HepG2 (cell line): ENCODE measurements at regions not wholly inside any gene's neighbourhood (a gene's known extent, or its start where the extent isn't known, plus 50 kb on each side); places are given as distances from the start of the nearest gene placed in this dataset.

Experiments
- ATAC-seq: fragments of 200-7000 bp; cut with Tn5 transposase; 3 replicates; pipeline ENCODE4 v1.9.1; 2020; ENCODE audit warnings: mild to moderate bottlenecking, moderate library complexity
- BruUV-seq: library from RNA; stranded (reverse); fragments of 400-500 nt; replicated peaks from 2 replicates; lab custom pipeline; 2021; lab: Mats Ljungman, UMichigan
- CTCF ChIA-PET: fragments of 300-600 bp; formaldehyde crosslinking; extraction: SDS; loops from one replicate; lab custom pipeline; 2021; ENCODE audit warnings: low total read pairs, inconsistent platforms, low intra/inter-chr PET ratio; lab: Yijun Ruan, JAX
- POLR2A ChIA-PET: fragments of 350-600 bp; sonication (Branson Sonifier 250); formaldehyde crosslinking; loops from one replicate; lab custom pipeline; 2020; ENCODE audit warnings: antibody characterized with exemption, inconsistent platforms; lab: Yijun Ruan, JAX
- DNase-seq: peaks from one replicate; pipeline ENCODE4 v3.0.0-alpha.2; 2015; ENCODE audit warnings: low spot score
- FAIRE-seq: peaks from 3 replicates; lab custom pipeline; 2011; peaks lifted over from hg19 to GRCh38; lab: Jason Lieb, UNC
- H2AFZ ChIP-seq: one replicate; pipeline ENCODE4 v1.6.1; 2011; ENCODE audit warnings: low read length, inconsistent platforms
- H3K27ac ChIP-seq: fragments of 300-600 bp; 3 replicates; pipeline ENCODE4 v1.8.0; 2011; ENCODE audit warnings: mixed run types, mild to moderate bottlenecking, mixed read lengths, low read length, inconsistent platforms; ENCODE audit not compliant: insufficient read depth; ENCODE audit errors: extremely low read length
- H3K27me3 ChIP-seq, 2 experiments: fragments of 200-600 bp in 1 of 2; 2 replicates in 1 of 2; 3 replicates in 1 of 2; pipeline versions ENCODE4 v1.6.0 to v1.8.0; 2011; ENCODE audit warnings: low read length in 2 of 2, mild to moderate bottlenecking in 2 of 2, moderate library complexity in 2 of 2, inconsistent platforms in 1 of 2; ENCODE audit not compliant: insufficient read depth in 2 of 2, control insufficient read depth in 1 of 2
- H3K36me3 ChIP-seq, 2 experiments: fragments of 200-600 bp in 1 of 2; replicated peaks in 1 of 2; 2 replicates in 1 of 2; 3 replicates in 1 of 2; pipeline versions ENCODE4 v1.5.1 to v1.8.0; 2011; ENCODE audit warnings: low read length in 2 of 2, inconsistent platforms in 1 of 2; ENCODE audit not compliant: insufficient read depth in 2 of 2, control insufficient read depth in 1 of 2
- H3K4me1 ChIP-seq: 2 replicates; pipeline ENCODE4 v1.5.1; 2012; ENCODE audit warnings: low read length, inconsistent platforms; ENCODE audit not compliant: insufficient read depth
- H3K4me2 ChIP-seq: 2 replicates; pipeline ENCODE4 v1.6.0; 2011; ENCODE audit warnings: low read depth, low read length, inconsistent platforms
- H3K4me3 ChIP-seq, 3 experiments: fragments of 200-600 bp in 1 of 3; sonication (generic), shearing (Covaris generic) in 1 of 3; replicated peaks in 1 of 3; 2 replicates each; pipeline ENCODE4 v1.5.1; 2011 to 2016; ENCODE audit warnings: low read length in 3 of 3, inconsistent platforms in 2 of 3, low read depth in 2 of 3, mild to moderate bottlenecking in 2 of 3, control low read depth in 1 of 3, mixed read lengths in 1 of 3; ENCODE audit not compliant: insufficient read depth in 1 of 3
- H3K79me2 ChIP-seq: one replicate; pipeline ENCODE4 v1.6.1; 2011; ENCODE audit warnings: low read length, inconsistent platforms; ENCODE audit not compliant: insufficient read depth
- H3K9ac ChIP-seq: 2 replicates; pipeline ENCODE4 v1.6.0; 2011; ENCODE audit warnings: mild to moderate bottlenecking, low read depth, low read length, inconsistent platforms; ENCODE audit not compliant: insufficient read depth
- H3K9me3 ChIP-seq: 2 replicates; pipeline ENCODE4 v1.5.1; 2012; ENCODE audit warnings: mild to moderate bottlenecking, low read length
- H4K20me1 ChIP-seq: 2 replicates; pipeline ENCODE4 v1.6.0; 2011; ENCODE audit warnings: inconsistent platforms, mild to moderate bottlenecking, low read length, moderate library complexity; ENCODE audit not compliant: insufficient read depth
- AGO1 ChIP-seq: fragments of 200-400 bp; formaldehyde crosslinking; IDR thresholded peaks from 2 replicates; pipeline ENCODE4 v1.6.1; 2017; ENCODE audit warnings: mild to moderate bottlenecking, low read depth, low read length, moderate library complexity; ENCODE audit not compliant: poor library complexity, severe bottlenecking
- CBX2 ChIP-seq, 2 experiments: fragments of 200-600 bp in 1 of 2; sonication (generic); formaldehyde crosslinking in 1 of 2; IDR thresholded peaks; 2 replicates each; pipeline versions ENCODE4 v1.7.0 to v1.8.1; 2018 to 2022; ENCODE audit warnings: low read depth in 2 of 2, low read length in 1 of 2, mild to moderate bottlenecking in 1 of 2, missing genetic modification reagents in 1 of 2
- KLF9 ChIP-seq: IDR thresholded peaks from 2 replicates; pipeline ENCODE4 v1.6.1; 2016; ENCODE audit warnings: low read depth
- SYNCRIP ChIP-seq: fragments of 200-400 bp; formaldehyde crosslinking; IDR thresholded peaks from 2 replicates; pipeline ENCODE4 v1.6.1; 2018; ENCODE audit warnings: mild to moderate bottlenecking, low read depth, low read length; ENCODE audit not compliant: insufficient read depth
- ZBTB1 ChIP-seq: sonication (generic); formaldehyde crosslinking; IDR thresholded peaks from 2 replicates; pipeline ENCODE4 v1.4.0; 2020; ENCODE audit warnings: missing genetic modification reagents, borderline replicate concordance
- ZNF124 ChIP-seq: sonication (generic); formaldehyde crosslinking; IDR thresholded peaks from 2 replicates; pipeline ENCODE4 v1.4.0; 2020; ENCODE audit warnings: missing genetic modification reagents
- ZNF180 ChIP-seq: sonication (generic); formaldehyde crosslinking; IDR thresholded peaks from 2 replicates; pipeline ENCODE4 v1.4.0; 2020; ENCODE audit warnings: low read depth, missing genetic modification reagents, borderline replicate concordance
- ZNF251 ChIP-seq: sonication (generic); formaldehyde crosslinking; IDR thresholded peaks from 2 replicates; pipeline ENCODE4 v1.9.0; 2021; ENCODE audit warnings: mild to moderate bottlenecking, missing genetic modification reagents
- ZNF326 ChIP-seq: sonication (generic); formaldehyde crosslinking; IDR thresholded peaks from 2 replicates; pipeline ENCODE4 v1.4.0; 2020; ENCODE audit warnings: missing genetic modification reagents, borderline replicate concordance
- ZNF343 ChIP-seq: sonication (generic); formaldehyde crosslinking; IDR thresholded peaks from 2 replicates; pipeline ENCODE4 v1.4.0; 2020; ENCODE audit warnings: mild to moderate bottlenecking, missing genetic modification reagents
- ZNF563 ChIP-seq: sonication (generic); formaldehyde crosslinking; IDR thresholded peaks from 2 replicates; pipeline ENCODE4 v1.8.0; 2022; ENCODE audit warnings: mild to moderate bottlenecking, moderate library complexity, missing genetic modification reagents
- ZNF660 ChIP-seq: sonication (generic); formaldehyde crosslinking; IDR thresholded peaks from 2 replicates; pipeline ENCODE4 v1.5.1; 2020; ENCODE audit warnings: mild to moderate bottlenecking, low read depth, missing genetic modification reagents, borderline replicate concordance
- WGBS: methylation state at CpG from one replicate; pipeline ENCODE4 v1.1.6; 2017; ENCODE audit warnings: low lambda C conversion rate; 5-methylcytosine and 5-hydroxymethylcytosine counted together
- in situ Hi-C: cut with HindIII; loops from 2 replicates; pipeline ENCODE4 v1.10.0; 2017; ENCODE audit warnings: low pct_unique_long_range_greater_than_20kb; ENCODE audit not compliant: extremely low pct_ligation_motif_present
- intact Hi-C: fragments of 100-400 bp; cut with micrococcal nuclease; formaldehyde crosslinking; loops from one replicate; pipeline ENCODE4 v1.10.0; 2022; ENCODE audit not compliant: unreplicated experiment
- TF ChIP-seq, protein P1 (sequence below): sonication (generic); formaldehyde crosslinking; IDR thresholded peaks from 2 replicates; pipeline ENCODE4 v1.4.0; 2020; ENCODE audit warnings: missing genetic modification reagents, mild to moderate bottlenecking, borderline replicate concordance
- TF ChIP-seq, protein P2 (sequence below): sonication (generic); formaldehyde crosslinking; IDR thresholded peaks from 2 replicates; pipeline ENCODE4 v1.5.1; 2020; ENCODE audit warnings: mild to moderate bottlenecking, missing genetic modification reagents, moderate library complexity

DNA sequence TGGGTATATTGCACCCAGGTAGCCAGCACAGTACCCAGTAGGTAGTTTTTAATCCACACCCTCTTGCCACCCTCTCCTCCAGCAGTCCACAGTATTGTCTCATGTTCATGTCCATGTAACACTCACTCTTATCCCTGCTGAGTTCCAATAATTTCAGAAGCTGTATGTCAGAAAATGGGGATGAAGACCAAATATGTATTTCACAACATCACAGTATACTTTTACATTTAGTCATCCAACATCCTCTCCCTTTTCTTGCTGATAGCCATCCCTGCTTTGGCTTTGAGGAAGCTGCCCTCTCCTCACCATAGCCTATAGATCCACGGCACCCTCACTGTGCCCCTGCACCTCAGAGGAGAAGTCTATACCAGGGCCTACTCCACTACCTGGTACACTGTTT lies 126.0 kb upstream of the LDB2 start:
- no peak for FAIRE-seq
- Histone ChIP-seq H2AFZ (no peak overlapping the region), H3K27me3 (peaks cover 0 to 13% of the 10 kb centered on the region in 2 experiments; a peak in 2 of 5 replicates), H3K79me2 (no peaks in the 10 kb centered on the region), H3K36me3 (no peaks in the 10 kb centered on the region), H3K4me3 (no peak overlapping the region), H3K9me3 (no peaks in the 10 kb centered on the region), H3K9ac (no peak overlapping the region), H3K27ac (no peak overlapping the region), H3K4me1 (no peaks in the 10 kb centered on the region), H3K4me2 (no peak overlapping the region), H4K20me1 (no peaks in the 10 kb centered on the region)
- intact Hi-C loops = no loop called here
- in situ Hi-C loops = no loop called here
- no peak for TF ChIP-seq SYNCRIP
- no peak for TF ChIP-seq AGO1
- TF ChIP-seq, protein P1, sequence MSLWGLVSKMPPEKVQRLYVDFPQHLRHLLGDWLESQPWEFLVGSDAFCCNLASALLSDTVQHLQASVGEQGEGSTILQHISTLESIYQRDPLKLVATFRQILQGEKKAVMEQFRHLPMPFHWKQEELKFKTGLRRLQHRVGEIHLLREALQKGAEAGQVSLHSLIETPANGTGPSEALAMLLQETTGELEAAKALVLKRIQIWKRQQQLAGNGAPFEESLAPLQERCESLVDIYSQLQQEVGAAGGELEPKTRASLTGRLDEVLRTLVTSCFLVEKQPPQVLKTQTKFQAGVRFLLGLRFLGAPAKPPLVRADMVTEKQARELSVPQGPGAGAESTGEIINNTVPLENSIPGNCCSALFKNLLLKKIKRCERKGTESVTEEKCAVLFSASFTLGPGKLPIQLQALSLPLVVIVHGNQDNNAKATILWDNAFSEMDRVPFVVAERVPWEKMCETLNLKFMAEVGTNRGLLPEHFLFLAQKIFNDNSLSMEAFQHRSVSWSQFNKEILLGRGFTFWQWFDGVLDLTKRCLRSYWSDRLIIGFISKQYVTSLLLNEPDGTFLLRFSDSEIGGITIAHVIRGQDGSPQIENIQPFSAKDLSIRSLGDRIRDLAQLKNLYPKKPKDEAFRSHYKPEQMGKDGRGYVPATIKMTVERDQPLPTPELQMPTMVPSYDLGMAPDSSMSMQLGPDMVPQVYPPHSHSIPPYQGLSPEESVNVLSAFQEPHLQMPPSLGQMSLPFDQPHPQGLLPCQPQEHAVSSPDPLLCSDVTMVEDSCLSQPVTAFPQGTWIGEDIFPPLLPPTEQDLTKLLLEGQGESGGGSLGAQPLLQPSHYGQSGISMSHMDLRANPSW (CRISPR knock-in tag) = no peak
- TF ChIP-seq CBX2 (IDR thresholded peaks at IDR 0.05; ENCODE audit: low read depth, low read length) = no peak
- no peak for TF ChIP-seq CBX2 (CRISPR knock-in tag; IDR thresholded peaks at IDR 0.05; ENCODE audit: low read depth)
- no peak for TF ChIP-seq ZNF180 (CRISPR knock-in tag)
- no peak for TF ChIP-seq ZNF660 (CRISPR knock-in tag)
- TF ChIP-seq ZNF326 (CRISPR knock-in tag) = no peak
- no peak for TF ChIP-seq KLF9 (CRISPR knock-in tag)
- no peak for TF ChIP-seq ZNF343 (CRISPR knock-in tag)
- no peak for TF ChIP-seq ZNF563
- no peak for TF ChIP-seq ZBTB1 (CRISPR knock-in tag)
- TF ChIP-seq, protein P2, sequence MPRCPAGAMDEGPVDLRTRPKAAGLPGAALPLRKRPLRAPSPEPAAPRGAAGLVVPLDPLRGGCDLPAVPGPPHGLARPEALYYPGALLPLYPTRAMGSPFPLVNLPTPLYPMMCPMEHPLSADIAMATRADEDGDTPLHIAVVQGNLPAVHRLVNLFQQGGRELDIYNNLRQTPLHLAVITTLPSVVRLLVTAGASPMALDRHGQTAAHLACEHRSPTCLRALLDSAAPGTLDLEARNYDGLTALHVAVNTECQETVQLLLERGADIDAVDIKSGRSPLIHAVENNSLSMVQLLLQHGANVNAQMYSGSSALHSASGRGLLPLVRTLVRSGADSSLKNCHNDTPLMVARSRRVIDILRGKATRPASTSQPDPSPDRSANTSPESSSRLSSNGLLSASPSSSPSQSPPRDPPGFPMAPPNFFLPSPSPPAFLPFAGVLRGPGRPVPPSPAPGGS (CRISPR knock-in tag) = no peak
- TF ChIP-seq ZNF251 (CRISPR knock-in tag) = no peak
- TF ChIP-seq ZNF124 (CRISPR knock-in tag) = no peak
- ChIA-PET POLR2A (no interaction called here), CTCF (no interaction called here)
- ATAC-seq = no peak
- BruUV-seq = no TSS peak
- whole genome bisulfite sequencing = 0% methylated on average over 1 of the region's 1 CpG
- no peak for DNase-seq
